GM12878 (cell line): ENCODE measurements at regions not wholly inside any gene's neighbourhood (a gene's known extent, or its start where the extent isn't known, plus 50 kb on each side); places are given as distances from the start of the nearest gene placed in this dataset.
"Not testable (repeated sequence)": the region's sequence is repeated elsewhere in the genome, so short reads cannot be mapped to it uniquely, and the experiment has no call there.

Experiments used
- ATAC-seq: fragments of 200-7000 bp; cut with Tn5 transposase; 3 replicates; pipeline ENCODE4 v1.9.1; 2020; ENCODE audit warnings: mild to moderate bottlenecking, moderate library complexity
- BruUV-seq: library from RNA; stranded (reverse); fragments of 400-500 nt; replicated peaks from 2 replicates; lab custom pipeline; 2021; lab: Mats Ljungman, UMichigan
- CTCF ChIA-PET: fragments of 300-600 bp; sonication (Branson Sonifier 250); formaldehyde crosslinking; extraction: SDS; loops from one replicate; lab custom pipeline; 2021; ENCODE audit warnings: inconsistent platforms; lab: Yijun Ruan, JAX
- POLR2A ChIA-PET: fragments of 350-600 bp; formaldehyde crosslinking; extraction: SDS; loops from one replicate; lab custom pipeline; 2021; ENCODE audit warnings: inconsistent platforms; lab: Charles Lee
- RAD21 ChIA-PET: fragments of 300-600 bp; sonication (Branson Sonifier 250); formaldehyde crosslinking; loops from one replicate; lab custom pipeline; 2023; ENCODE audit warnings: antibody characterized with exemption; ENCODE audit not compliant: unreplicated experiment; lab: Charles Lee
- SMC1A ChIA-PET: fragments of 300-600 bp; sonication (Branson Sonifier 250); formaldehyde crosslinking; loops from one replicate; lab custom pipeline; 2023; ENCODE audit not compliant: unreplicated experiment, uncharacterized antibody; lab: Charles Lee
- DNase-seq: peaks from one replicate; pipeline ENCODE4 v3.0.0-alpha.2; 2011; ENCODE audit warnings: low read depth, low spot score
- FAIRE-seq: peaks from 3 replicates; lab custom pipeline; 2011; peaks lifted over from hg19 to GRCh38; lab: Jason Lieb, UNC
- H2AFZ ChIP-seq: 2 replicates; pipeline ENCODE4 v1.6.0; 2011; ENCODE audit warnings: low read depth, low read length, control low read depth; ENCODE audit not compliant: control insufficient read depth
- H3K27ac ChIP-seq: 2 replicates; pipeline ENCODE4 v1.5.1; 2011; ENCODE audit warnings: control low read depth; ENCODE audit not compliant: control insufficient read depth, insufficient read depth
- H3K27me3 ChIP-seq, 2 experiments: replicated peaks in 1 of 2; 2 replicates each; pipeline versions ENCODE4 v1.6.0 to v1.6.1; 2011; ENCODE audit warnings: low read length in 1 of 2; ENCODE audit not compliant: control insufficient read depth in 2 of 2, insufficient read depth in 2 of 2
- H3K36me3 ChIP-seq, 2 experiments: 2 replicates each; pipeline ENCODE4 v1.5.1; 2011; ENCODE audit warnings: low read length in 1 of 2; ENCODE audit not compliant: control insufficient read depth in 2 of 2, insufficient read depth in 2 of 2
- H3K4me1 ChIP-seq: 2 replicates; pipeline ENCODE4 v1.6.1; 2011; ENCODE audit warnings: mild to moderate bottlenecking, low read length, moderate library complexity, mixed read lengths; ENCODE audit not compliant: control insufficient read depth, insufficient read depth
- H3K4me2 ChIP-seq: 2 replicates; pipeline ENCODE4 v1.6.0; 2011; ENCODE audit warnings: control low read depth; ENCODE audit not compliant: control insufficient read depth, insufficient read depth
- H3K4me3 ChIP-seq: fragments of 200-600 bp; sonication (generic); 2 replicates; pipeline ENCODE4 v1.5.1; 2016
- H3K79me2 ChIP-seq: 2 replicates; pipeline ENCODE4 v1.6.0; 2011; ENCODE audit warnings: low read length; ENCODE audit not compliant: control insufficient read depth, insufficient read depth
- H3K9ac ChIP-seq: 2 replicates; pipeline ENCODE4 v1.8.0; 2011; ENCODE audit warnings: low read length, control low read depth, mixed read lengths; ENCODE audit not compliant: control insufficient read depth, insufficient read depth
- H3K9me3 ChIP-seq: replicated peaks from 3 replicates; pipeline ENCODE4 v1.5.1; 2011; ENCODE audit warnings: mild to moderate bottlenecking, low read length; ENCODE audit not compliant: control insufficient read depth, insufficient read depth
- H4K20me1 ChIP-seq: 2 replicates; pipeline ENCODE4 v1.6.0; 2011; ENCODE audit not compliant: control insufficient read depth, insufficient read depth
- WGBS: methylation state at CpG from one replicate; pipeline ENCODE4 v1.1.6; 2016; ENCODE audit warnings: low lambda C conversion rate; ENCODE audit not compliant: insufficient replicate concordance, insufficient coverage; ENCODE audit errors: missing lambda C conversion rate; 5-methylcytosine and 5-hydroxymethylcytosine counted together
- in situ Hi-C: fragments of 300-500 bp; cut with MboI; formaldehyde crosslinking; loops from 9 replicates; pipeline ENCODE4 v1.14.3; 2018; ENCODE audit warnings: mixed read lengths
- intact Hi-C: fragments of 100-400 bp; cut with micrococcal nuclease; formaldehyde crosslinking; loops from one replicate; pipeline ENCODE4 v1.14.2; 2022; ENCODE audit not compliant: unreplicated experiment

DNA sequence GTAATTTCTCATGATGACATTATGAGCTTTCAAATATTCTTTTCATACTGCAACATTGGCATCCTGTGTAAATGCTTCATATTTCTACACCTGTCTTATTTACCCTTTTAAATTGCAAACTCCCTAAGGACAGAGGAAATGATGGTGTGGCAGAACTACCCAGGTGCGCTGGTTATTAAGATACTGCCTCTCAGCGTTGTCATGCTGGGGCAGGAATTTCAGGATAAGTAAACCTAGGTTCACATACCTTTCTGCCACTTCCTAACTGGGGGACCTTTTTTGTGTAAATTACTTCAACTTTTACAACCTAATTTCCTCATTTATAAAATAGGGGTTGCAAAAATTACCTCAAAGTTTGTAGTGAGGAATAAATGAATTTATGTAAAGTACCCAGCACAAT lies 137.7 kb upstream of the NBPF26 start:
- H3K27ac ChIP-seq, H3K36me3 ChIP-seq, H3K9ac ChIP-seq, H4K20me1 ChIP-seq, SMC1A ChIA-PET, H3K4me2 ChIP-seq, in situ Hi-C loops, FAIRE-seq, H3K4me3 ChIP-seq, POLR2A ChIA-PET, BruUV-seq, H3K9me3 ChIP-seq, CTCF ChIA-PET, RAD21 ChIA-PET, H3K27me3 ChIP-seq, DNase-seq, H2AFZ ChIP-seq, H3K79me2 ChIP-seq, H3K4me1 ChIP-seq, ATAC-seq, intact Hi-C loops: not testable (repeated sequence)
- no CpG with 5 or more reads among the region's 2 CpGs for WGBS

GRCh38 chr1:120588811-120589210 lies 134.9 kb upstream of the NBPF26 start:
- in situ Hi-C loops: not testable (repeated sequence)

GRCh38 chr1:120591774-120592173 lies 132.0 kb upstream of the NBPF26 start:
- H3K9ac ChIP-seq, H3K9me3 ChIP-seq, H2AFZ ChIP-seq, RAD21 ChIA-PET, SMC1A ChIA-PET, intact Hi-C loops, H4K20me1 ChIP-seq, FAIRE-seq, in situ Hi-C loops, H3K27ac ChIP-seq, H3K79me2 ChIP-seq, CTCF ChIA-PET, H3K4me1 ChIP-seq, H3K4me2 ChIP-seq, POLR2A ChIA-PET, H3K4me3 ChIP-seq, BruUV-seq, H3K27me3 ChIP-seq, H3K36me3 ChIP-seq, DNase-seq: not testable (repeated sequence)
- ATAC-seq: peak; percentile 77
- WGBS: 26% methylated on average over 3 of the region's 4 CpGs

More at GRCh38 chr1:120588811-120589210, 134.9 kb upstream of the NBPF26 start:
- H3K4me1 ChIP-seq, POLR2A ChIA-PET, H3K79me2 ChIP-seq, H3K36me3 ChIP-seq, H3K27me3 ChIP-seq, BruUV-seq, CTCF ChIA-PET, H3K4me2 ChIP-seq, H3K9ac ChIP-seq, SMC1A ChIA-PET, H4K20me1 ChIP-seq, FAIRE-seq, H3K9me3 ChIP-seq, H3K4me3 ChIP-seq, DNase-seq, H3K27ac ChIP-seq, intact Hi-C loops, RAD21 ChIA-PET, H2AFZ ChIP-seq: not testable (repeated sequence)
- ATAC-seq: peak; percentile 40
- no CpG with 5 or more reads among the region's 1 CpG for WGBS

DNA sequence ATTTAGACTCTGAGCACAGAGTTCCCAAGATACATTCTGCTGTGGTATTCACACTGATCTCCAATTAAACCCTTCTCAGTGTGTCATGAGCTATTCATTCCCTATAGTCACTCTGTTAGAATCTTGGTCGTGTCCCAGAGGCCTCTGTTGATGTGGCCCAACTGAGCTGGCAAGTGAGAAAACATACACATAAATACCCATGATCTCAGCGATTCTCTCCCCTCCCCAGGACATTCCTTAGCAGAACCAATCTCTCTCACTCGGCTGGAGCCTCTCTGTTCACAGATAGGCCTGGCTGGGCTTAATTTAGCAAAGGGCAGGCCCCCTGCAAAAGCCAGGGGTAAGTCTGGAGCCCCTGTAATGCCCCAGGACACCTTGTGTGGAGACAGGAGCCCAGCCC lies 130.8 kb upstream of the NBPF26 start:
- H2AFZ ChIP-seq, H3K27me3 ChIP-seq, H3K4me2 ChIP-seq, RAD21 ChIA-PET, H3K9ac ChIP-seq, in situ Hi-C loops, ATAC-seq, CTCF ChIA-PET, POLR2A ChIA-PET, BruUV-seq, H3K4me3 ChIP-seq, H4K20me1 ChIP-seq, H3K4me1 ChIP-seq, intact Hi-C loops, FAIRE-seq, SMC1A ChIA-PET, H3K36me3 ChIP-seq, H3K9me3 ChIP-seq, H3K79me2 ChIP-seq, H3K27ac ChIP-seq, DNase-seq: not testable (repeated sequence)
- WGBS: no CpG with 5 or more reads among the region's 3 CpGs
